GM18868 (cell line): ENCODE measurements at regions not wholly inside any gene's neighbourhood (a gene's known extent, or its start where the extent isn't known, plus 50 kb on each side); places are given as distances from the start of the nearest gene placed in this dataset.
"Not testable (repeated sequence)": the region's sequence is repeated elsewhere in the genome, so short reads cannot be mapped to it uniquely, and the experiment has no call there.

Source experiments
- ATAC-seq: cut with Tn5 transposase; IDR thresholded peaks from one replicate; pipeline ENCODE4 v1.9.1; 2021; ENCODE audit warnings: mild to moderate bottlenecking, moderate library complexity; ENCODE audit not compliant: unreplicated experiment

DNA sequence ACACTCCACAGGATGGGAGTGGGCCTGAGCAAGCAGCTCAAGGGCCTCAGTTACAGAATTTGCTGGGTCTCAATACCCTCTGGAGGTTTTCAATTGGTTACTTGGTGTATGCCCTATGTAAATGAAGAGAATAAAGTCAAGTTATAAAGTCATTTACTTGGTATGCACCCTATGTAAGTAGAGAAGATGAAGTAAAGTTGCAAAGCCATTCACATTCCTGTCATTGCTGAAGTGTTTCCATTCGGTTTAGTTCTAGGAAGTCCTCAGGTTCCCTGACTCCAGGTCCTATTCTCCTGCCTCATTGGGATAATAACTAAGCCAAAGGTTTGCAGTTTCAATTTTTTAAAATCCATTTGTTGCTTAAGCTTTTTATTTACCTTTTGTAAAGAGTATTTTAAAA, 272.6 kb upstream of the NPSR1 start:
- ATAC-seq, result no peak

DNA sequence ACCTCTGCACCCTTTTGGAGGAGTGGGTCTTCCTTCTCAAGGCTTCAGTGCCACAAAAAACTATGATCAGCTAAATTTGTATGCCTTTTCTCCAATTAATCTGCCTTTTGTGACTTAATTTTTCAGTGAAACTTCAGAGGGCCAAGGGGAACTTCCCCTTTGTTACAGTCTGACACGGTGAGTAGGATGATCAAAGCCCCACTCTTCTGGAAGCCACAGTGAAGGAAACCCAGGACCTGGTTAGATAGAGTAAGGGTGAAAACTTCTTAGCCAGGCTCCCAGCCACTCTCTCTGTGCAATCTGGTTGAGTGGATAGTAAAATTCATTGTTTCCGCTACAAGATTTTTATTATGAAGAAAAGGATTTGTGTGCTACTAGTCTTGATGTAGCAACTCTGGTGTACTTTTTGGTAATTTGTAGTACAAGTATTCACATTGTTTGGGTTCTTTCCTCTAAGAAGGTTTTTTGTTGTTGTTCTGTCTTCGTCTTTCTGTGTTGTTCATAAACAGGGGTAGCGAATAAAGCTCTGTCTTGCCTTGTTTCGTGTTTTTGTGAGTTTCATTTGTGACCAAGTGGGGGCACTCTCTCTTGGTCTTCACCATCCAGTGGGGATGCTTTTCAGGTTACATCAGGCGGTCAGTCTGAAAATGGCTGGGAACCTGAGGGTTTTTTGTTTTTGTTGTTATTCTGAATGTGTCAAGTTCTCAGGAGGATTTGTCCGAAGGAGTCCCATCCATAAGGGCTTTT, 268.5 kb upstream of the NPSR1 start:
- no peak for ATAC-seq

DNA sequence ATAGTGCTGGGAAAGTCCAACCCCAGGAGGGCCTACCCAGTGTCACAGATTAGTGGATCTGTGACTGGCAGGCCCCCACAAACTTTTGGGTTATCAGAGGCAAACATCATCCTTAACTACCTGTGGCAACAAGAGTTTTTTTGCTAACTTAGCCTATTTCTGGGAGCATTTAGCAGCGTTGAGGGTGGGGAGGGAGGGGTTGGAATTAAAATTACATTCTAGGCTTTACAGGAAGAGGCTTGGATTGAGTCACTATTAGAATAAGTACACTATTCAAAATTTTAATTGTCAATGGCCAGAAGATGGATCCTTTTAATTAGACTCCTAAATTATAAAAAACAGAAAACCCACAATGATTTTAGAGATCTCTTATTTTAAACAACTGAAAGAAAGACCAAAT, 267.9 kb upstream of the NPSR1 start:
- ATAC-seq, result no peak

DNA sequence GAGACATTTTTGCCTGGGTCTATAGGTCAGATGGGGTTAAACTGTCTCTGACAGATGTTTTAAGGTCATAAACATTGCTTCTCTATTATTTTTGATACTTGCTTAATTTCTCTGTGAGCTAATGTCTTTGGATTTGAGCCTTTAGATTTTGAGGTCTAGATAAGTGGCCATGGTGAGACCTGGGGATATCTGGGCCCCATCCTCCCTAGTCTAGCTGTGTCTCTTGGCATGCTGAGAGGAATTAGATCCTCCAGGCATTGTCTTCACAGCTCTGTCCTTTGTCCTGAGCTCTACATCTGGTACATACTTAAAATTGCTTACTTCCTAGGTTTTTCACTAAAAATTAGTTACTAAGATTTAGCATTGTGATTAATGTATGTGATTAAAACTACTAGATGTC, 265.0 kb upstream of the NPSR1 start:
- no peak for ATAC-seq

DNA sequence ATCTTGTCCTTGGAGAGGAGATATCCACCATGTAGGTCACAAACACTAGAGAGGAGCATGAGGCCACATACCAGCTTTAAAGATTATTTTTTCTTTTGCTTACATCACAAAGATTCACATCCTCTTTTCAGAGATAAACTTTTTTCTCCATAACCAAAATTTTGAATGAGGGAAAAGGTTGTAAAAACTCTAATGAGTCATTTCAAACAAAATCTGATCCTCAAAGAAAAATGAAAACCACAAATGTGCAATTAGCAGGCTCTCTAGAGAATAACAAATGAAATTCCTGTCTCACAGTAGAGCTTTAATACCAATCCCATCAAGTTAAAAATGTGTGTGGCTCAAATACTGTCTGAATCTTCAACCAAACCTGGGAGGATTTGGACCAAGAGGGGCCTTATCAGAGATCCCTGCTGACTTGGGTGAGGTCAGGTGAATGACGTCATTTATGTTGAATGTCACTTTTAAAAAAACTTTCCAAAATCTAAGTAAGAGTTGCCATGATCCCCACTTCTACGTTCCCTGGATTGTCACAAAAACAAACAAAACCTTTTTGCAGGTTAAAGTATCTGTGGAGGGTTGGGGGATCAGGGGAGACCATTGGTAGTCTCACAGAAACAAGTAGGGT, 261.5 kb upstream of the NPSR1 start:
- peak; percentile 71 for ATAC-seq

DNA sequence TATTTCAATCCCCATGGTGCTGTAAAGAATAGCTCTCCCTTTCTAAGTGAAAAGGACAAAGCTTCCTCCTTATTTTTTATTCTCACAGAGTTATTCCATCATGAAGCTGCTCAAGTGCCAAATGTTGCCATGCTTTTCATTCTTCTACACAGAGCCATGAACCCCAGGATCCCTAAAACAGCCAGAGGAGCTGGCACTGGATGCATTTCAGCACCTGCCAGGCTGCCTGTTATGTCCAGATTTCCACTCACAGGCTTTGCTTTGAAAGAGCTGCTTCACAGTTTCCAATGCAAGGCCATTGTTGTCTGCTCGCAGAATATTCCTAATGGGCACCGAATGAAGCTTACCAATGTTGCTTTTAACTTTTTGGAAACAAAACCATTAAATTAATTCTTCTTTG, 256.2 kb upstream of the NPSR1 start:
- ATAC-seq, result no peak

DNA sequence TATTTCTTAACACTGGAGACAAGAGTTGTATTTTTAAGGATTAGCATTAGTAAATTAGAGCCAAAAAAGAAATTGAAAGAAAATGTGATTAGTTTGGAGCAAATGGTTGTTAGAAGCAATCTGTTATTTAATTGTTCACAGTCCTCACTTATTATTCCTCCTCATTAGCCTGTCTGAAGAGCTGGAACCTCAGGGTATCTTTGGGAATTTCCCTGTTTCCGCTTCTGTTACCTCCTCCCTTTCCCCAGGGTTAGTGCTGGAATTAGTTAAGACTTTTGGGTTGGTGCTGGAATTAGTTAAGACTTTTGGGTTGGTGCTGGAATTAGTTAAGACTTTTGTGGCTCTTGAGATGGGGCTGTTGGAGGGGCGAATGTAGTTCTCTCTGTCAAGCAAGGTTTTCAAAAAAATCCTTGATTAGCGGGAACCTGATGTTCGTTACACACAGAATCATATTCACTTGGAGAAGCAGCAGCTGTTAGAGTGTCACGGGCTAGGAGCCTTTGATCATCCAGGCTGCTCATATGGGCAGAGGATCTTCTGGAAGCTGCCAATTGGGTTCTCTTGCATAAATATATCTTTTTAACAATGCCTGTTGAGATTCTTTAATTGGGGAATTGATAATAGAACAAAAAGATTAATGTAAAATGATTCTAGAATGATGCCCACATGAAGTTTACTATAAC, 251.0 kb upstream of the NPSR1 start:
- no peak for ATAC-seq

DNA sequence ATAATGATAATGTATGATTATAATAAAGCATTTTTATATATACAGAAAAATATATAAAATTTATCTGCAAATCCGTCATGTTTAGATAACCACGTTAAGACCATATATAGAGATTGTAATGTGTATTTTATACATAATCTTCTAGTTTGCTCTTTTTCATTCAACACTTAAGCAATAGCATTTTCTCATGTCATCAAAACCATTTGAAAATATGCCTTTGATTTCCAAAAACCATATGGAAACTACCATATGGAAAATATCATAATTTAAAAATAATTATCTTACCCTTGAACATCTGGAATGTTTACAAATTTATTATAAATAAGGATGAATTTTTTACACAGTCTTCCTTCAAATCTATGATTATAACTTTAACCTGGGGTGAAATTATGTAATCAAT, 250.4 kb upstream of the NPSR1 start:
- ATAC-seq, result no peak

DNA sequence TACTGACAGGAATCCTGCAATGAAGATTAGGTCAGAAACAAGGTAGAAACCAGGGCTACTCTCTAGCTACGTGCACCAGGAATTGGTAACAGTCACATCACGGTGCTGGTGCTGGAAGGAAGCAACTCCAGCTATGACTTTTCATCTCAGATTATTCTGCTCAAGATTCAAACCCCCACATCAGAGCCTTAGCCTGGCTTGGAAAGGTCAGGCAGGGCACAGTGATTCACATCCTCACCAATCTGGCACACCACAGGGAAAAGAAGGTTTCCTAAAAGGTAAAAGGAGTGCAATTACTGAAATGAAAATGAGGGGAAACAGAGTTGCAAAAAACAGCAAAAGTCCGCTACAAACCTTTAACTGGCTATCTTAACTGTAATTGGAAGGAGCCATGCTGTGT, 240.2 kb upstream of the NPSR1 start:
- no peak for ATAC-seq

DNA sequence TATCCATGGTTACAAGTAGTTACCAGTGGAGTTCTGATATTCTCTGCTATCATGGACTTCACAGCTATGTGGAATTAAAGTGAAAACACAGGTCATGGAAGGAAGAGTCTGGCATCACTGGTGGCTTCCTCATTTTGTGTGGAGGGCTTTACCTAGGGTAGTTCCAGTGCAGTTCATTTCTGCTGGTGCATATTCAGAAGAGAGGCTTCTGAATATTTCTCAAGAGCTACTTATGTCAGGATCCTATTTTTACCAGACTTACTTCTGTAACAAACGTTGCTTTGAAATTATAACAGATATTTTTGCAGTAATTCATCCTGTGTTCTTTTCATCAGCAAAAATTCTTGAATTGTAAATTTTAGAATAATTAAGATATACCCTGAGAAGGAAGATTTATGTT, 236.5 kb upstream of the NPSR1 start:
- no peak for ATAC-seq

DNA sequence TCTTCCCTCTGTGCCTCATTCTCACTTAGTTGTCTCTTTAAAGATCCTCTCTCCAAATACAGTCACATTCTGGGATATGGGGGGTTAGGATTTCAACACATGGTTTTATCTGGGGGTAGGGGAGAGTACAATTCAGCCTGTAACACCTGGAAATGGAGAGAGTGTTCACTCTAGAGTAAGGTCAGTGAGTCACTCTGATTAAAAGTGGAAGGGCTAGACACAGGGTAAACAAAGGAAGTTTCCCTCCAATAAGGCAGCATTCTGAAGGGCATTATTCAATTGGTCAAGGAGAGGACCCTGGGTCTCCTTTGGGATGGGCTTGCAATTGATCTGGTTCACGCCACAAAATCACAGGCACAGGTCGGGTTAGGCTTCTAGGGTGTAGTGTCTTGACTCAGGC, 232.8 kb upstream of the NPSR1 start:
- no peak for ATAC-seq

DNA sequence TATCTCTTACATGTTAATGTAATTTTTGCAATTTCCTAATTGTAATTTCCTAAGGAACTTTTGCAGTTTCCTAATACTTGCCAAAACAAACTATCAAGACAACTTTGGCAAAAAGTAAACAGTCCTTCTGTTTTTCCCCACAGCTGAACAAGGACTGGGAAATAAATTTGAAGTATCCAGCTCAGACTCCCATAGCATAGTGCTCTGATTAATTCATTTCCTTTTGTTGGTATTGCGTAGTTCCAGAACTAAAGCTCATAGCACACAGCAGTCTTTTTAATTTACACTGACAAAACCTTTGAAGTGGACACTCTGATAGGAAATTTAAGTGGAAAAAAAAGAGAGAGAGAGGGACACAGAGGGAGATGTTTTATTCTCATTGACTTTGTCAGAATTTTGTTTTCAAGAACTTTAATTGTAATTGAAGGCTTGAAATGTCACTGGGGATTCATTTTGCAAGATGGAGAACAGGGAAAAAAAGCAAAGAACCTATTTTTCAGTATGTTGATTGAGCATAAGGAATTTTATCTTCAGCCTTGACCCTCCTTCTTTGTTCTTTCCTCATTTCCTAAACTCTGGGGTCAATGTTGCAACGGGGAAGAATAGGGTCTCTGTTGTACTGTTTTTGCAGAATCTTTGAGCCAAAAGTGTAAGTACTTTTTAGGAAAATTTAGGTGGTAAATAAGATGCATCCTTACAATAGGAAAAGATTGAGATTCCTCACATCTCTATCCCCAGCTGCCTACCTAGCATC, 232.2 kb upstream of the NPSR1 start:
- ATAC-seq, result no peak

DNA sequence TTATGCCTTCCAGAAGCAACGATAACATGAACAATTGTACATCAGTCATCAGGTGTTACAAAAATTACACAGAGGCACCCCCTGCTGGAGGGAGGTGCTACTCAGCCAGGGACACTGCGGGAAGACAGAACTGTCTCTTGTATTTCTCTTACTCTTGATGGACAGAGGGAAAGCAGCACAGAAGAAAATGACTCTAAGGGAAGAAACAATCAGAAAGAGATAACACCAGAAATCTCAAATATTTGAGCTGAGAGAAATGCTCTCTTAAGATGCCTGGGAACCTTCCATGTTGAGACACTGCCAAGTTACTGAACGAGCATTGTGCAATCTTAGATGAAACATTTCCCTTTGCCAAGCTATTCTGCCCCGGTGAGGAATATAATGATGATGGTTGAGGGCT, 227.6 kb upstream of the NPSR1 start:
- ATAC-seq, result no peak

DNA sequence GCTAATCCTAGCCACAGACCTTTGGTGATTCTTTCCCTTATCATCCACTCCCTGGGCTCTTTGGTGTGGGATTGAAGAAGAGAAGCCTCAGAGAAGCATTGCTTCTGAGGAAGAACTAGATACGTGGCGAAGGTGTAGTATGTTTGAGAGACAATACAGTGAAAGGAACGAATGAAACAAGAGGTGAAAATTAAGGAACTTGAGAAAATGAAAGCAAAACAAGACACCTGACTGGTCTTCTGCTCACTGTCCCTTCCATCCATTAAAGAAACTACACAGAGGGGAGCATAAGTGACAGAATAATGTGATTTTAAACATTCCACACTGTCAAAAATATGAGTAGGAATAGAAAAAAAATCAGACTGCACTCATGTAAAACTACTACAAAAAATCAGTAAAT, 219.6 kb upstream of the NPSR1 start:
- ATAC-seq, result no peak

DNA sequence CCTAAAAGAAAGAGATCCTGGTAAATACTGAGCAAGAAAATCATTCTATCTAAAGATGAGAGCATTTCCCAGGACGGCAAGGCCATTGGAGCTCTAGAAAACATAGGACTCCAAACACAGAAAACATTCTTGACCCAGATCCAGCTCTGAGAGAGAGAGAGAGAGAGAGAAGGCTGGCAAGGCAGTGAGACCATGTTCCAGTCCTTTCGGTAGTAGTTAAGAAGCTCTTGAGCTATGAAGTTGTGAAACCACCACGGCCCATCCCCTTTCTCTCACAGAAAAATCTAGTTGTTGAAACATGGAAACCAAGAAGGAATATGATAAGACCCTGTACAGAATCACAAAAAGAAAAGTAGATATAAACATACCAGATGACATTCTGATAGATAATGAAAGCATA, 212.4 kb upstream of the NPSR1 start:
- ATAC-seq, result no peak

DNA sequence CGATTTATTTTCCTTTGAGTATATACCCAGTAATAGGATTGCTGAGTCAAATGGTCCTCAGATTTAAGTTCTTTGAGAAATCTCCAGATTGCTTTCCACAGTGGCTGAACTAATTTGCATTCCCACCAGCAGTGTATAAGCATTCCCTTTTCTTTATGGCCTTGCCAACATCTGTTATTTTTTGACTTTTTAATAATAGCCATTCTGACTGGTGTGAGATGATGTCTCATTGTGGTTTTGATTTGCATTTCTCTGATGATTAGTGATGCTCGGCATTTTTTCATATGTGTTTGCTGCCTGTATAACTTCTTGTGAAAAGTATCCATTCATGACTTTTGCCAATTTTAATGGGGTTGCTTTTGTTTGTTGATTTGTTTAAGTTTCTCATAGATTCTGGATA, 209.5 kb upstream of the NPSR1 start:
- ATAC-seq, result not testable (repeated sequence)

DNA sequence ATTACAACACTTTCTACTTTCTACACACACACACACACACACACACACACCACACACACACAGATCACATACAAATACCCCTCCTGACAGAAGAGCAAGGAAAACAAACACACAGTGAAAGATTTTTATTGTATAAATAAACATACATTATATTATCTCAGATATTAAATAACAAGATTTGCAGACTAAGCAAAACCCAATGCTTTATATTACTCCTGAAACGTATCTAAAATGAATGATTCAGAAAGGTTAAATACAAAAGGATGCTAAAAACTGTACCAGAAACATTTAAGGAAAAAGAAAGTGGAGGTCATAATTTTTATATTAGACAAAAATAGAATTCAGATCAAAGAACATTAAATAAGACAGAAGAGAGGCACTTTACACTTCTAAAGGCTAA, 208.3 kb upstream of the NPSR1 start:
- no peak for ATAC-seq

DNA sequence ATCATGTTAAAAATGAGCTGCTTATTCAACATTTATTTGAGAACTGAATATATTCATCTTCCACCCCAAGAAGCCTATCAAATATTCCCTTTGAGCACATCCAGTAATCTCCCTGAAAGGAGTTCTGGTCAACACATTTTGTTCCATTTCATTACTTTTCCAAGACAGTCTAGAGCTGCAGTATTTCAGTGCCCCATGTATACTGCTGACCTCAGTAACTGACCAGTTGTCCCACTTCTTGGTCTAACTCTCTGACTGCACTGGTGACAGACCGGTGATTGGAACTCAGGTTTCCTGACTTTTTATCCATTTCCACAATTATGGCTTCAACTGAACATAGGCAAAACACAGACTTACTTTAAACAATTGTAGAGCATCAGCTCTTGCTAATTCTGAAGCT, 206.8 kb upstream of the NPSR1 start:
- no peak for ATAC-seq

DNA sequence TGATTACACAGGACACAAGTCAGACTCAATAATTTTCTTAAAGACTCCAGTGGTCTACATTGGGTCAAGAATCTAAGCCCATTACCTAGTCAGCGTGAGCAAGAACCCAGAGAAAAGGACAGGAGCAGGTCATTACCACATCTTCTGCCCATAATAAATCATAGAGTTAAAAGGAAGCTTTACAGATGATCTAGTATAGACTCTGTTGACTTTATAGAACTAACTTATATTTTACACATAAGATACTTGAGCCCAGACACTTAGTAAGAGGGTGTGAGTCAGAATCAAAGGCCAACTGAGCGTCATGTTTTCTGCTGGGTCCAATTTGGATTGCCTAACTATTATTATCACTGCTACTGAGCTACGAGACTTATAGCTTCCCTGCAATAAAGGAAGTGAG, 206.1 kb upstream of the NPSR1 start:
- ATAC-seq, result no peak

DNA sequence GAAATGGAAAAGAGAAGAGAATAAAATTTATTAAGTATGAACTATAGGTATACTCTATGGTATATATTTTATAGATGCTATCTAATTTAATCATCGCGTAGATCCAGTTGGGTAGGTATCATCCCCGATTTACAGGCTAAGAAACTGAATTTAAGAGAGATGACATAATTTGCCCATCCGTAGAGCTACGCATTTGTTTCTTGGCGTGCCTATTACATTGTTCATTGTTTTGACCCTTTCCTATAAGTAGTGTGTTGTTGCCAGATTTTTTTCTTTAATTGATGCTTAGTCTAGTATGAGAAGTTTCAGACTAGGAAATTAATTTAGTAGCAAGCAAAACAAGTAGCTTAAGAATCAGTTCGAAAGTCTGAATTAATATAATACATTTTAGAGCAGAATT, 205.7 kb upstream of the NPSR1 start:
- ATAC-seq, result no peak

DNA sequence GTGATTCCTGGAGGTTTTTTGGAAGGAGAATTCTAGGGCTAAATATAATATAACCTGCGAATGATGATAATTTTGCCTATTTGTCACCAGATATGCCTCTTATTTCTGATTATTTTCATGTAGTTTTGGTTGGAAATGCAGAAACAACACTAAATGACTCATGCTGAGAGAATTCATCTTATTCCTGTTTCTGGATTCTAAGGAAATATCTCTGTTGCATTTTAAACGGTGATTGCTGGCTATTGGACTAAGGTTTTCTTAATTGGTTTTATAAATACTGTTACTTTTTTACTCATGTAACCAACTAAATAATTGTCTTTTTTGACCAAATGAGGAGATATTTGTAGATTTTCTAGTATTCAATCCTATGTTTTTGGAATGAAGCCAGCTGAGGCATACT, 204.9 kb upstream of the NPSR1 start:
- no peak for ATAC-seq

DNA sequence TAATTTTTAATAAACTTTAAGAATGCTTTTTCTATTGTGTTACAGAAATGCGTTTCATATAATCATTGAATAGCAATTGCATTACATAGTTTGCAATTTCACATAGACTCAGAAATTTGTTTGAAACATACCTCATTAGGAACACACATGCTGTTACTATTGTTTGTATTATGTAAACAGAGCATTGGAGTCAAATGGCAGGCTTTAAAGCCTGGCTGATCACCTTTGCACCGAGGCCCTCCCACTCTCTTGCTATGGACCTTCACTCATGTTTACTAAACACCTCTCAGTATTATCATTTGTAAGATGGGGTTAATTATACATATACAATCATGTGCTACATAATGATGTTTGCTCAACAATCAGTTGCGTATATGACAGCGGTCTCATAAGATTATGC, 203.6 kb upstream of the NPSR1 start:
- no peak for ATAC-seq
